Transverse colon (tissue), 4 donors: ENCODE measurements at regions not wholly inside any gene's neighbourhood (a gene's known extent, or its start where the extent isn't known, plus 50 kb on each side); places are given as distances from the start of the nearest gene placed in this dataset.

Experiments
- DNase-seq: peaks from one replicate; pipeline ENCODE4 v3.0.0-alpha.2; 2019
- H3K27ac ChIP-seq, 4 donors: fragments of 200-600 bp; sonication (generic); 2 replicates each; pipeline ENCODE4 v1.5.1; 2016 to 2018; ENCODE audit warnings: inconsistent platforms in 4 of 4
- H3K27me3 ChIP-seq: fragments of 200-600 bp; sonication (generic); 2 replicates; pipeline ENCODE4 v1.5.1; 2017; ENCODE audit warnings: inconsistent platforms
- H3K36me3 ChIP-seq, 4 donors: fragments of 200-600 bp; sonication (generic); 2 replicates each; pipeline ENCODE4 v1.5.1; 2017 to 2019; ENCODE audit warnings: inconsistent platforms in 4 of 4
- H3K4me1 ChIP-seq, 4 donors: fragments of 200-600 bp; sonication (generic); 2 replicates each; pipeline ENCODE4 v1.5.1; 2017 to 2020; ENCODE audit warnings: inconsistent platforms in 4 of 4
- H3K4me3 ChIP-seq, 4 donors: fragments of 200-600 bp; sonication (generic); 1 replicate in 1 of 4; 2 replicates in 3 of 4; pipeline versions ENCODE4 v1.5.1 to v1.6.1; 2017 to 2019; ENCODE audit warnings: inconsistent platforms in 4 of 4
- H3K9me3 ChIP-seq, 2 donors: fragments of 200-600 bp; sonication (generic); 2 replicates each; pipeline ENCODE4 v1.5.1; 2017 to 2019; ENCODE audit warnings: inconsistent platforms in 2 of 2
- CTCF ChIP-seq, 5 experiments: fragments of 200-600 bp in 3 of 5; fragments of 450-650 bp in 2 of 5; sonication (generic) in 3 of 5; IDR thresholded peaks; 1 replicate in 2 of 5; 2 replicates in 3 of 5; pipeline ENCODE4 v1.5.1; 2016 to 2017; ENCODE audit warnings: antibody characterized with exemption in 5 of 5, inconsistent platforms in 3 of 5, mild to moderate bottlenecking in 2 of 5, moderate library complexity in 1 of 5
- EP300 ChIP-seq: sonication (generic); formaldehyde crosslinking; IDR thresholded peaks from one replicate; pipeline ENCODE4 v1.6.1; 2017; ENCODE audit warnings: antibody characterized with exemption, low read depth
- POLR2A ChIP-seq: fragments of 450-650 bp; IDR thresholded peaks from one replicate; pipeline ENCODE4 v1.6.1; 2016; ENCODE audit warnings: antibody characterized with exemption, mild to moderate bottlenecking, moderate library complexity
- POLR2AphosphoS5 ChIP-seq, 3 donors: sonication (generic); formaldehyde crosslinking; IDR thresholded peaks; one replicate each; pipeline ENCODE4 v1.6.1; 2016; ENCODE audit warnings: antibody characterized with exemption in 3 of 3
- WGBS, 2 donors: methylation state at CpG; one replicate each; pipeline ENCODE4 v1.1.5; 2018; ENCODE audit warnings: low coverage in 1 of 2; 5-methylcytosine and 5-hydroxymethylcytosine counted together
- in situ Hi-C, 4 donors: fragments of 200-750 bp; cut with MboI; loops; one replicate each; pipeline versions ENCODE4 v1.15.0 to v1.15.1; 2017; ENCODE audit warnings: low sequenced_read_pairs in 3 of 4, low pct_ligation_motif_present in 1 of 4, low pct_unique_long_range_greater_than_20kb in 1 of 4
- intact Hi-C: fragments of 100-400 bp; cut with DNase I; formaldehyde crosslinking; loops from one replicate; pipeline ENCODE4 v1.15.1; 2023; ENCODE audit warnings: low total_unique reads

GRCh38 chr15:45854455-45855202 is 219.8 kb downstream of the SQOR start:
- in situ Hi-C loops (no loop called here), intact Hi-C loops (no loop called here)
- no peak overlapping the region for H3K27ac ChIP-seq
- TF ChIP-seq POLR2AphosphoS5 (IDR thresholded peaks at IDR 0.05) (no peak), POLR2A (no peak), EP300 (no peak), CTCF (IDR thresholded peaks at IDR 0.05) (no peak)
- H3K36me3 ChIP-seq: no peaks in the 10 kb centered on the region
- no peak for DNase-seq
- no peak overlapping the region for H3K4me3 ChIP-seq
- 57 to 66% methylated on average over 6 of the region's 6 CpGs for WGBS, 2 donors
- no peaks in the 10 kb centered on the region for H3K27me3 ChIP-seq
- H3K9me3 ChIP-seq: no peaks in the 10 kb centered on the region
- H3K4me1 ChIP-seq: peaks cover 0 to 14% (median 0%) of the 10 kb centered on the region in 4 donors

GRCh38 chr15:45855210-45855906 is 220.5 kb downstream of the SQOR start:
- Histone ChIP-seq H3K27ac (no peak overlapping the region), H3K4me1 (peaks cover 0 to 14% (median 0%) of the 10 kb centered on the region in 4 donors), H3K9me3 (no peaks in the 10 kb centered on the region), H3K36me3 (no peaks in the 10 kb centered on the region), H3K4me3 (no peak overlapping the region), H3K27me3 (no peaks in the 10 kb centered on the region)
- intact Hi-C loops: no loop called here
- no peak for DNase-seq
- WGBS, 2 donors: 26 to 36% methylated on average over 3 to 4 of the region's 4 CpGs
- in situ Hi-C loops: no loop called here
- TF ChIP-seq POLR2AphosphoS5 (IDR thresholded peaks at IDR 0.05) (no peak), POLR2A (no peak), EP300 (no peak), CTCF (IDR thresholded peaks at IDR 0.05) (no peak)

- TF ChIP-seq POLR2AphosphoS5 (IDR thresholded peaks at IDR 0.05): no peak
- no peak for TF ChIP-seq POLR2A
- TF ChIP-seq EP300: no peak
- TF ChIP-seq CTCF (IDR thresholded peaks at IDR 0.05): no peak
- in situ Hi-C loops (no loop called here), intact Hi-C loops (no loop called here)
- Histone ChIP-seq H3K9me3 (no peaks in the 10 kb centered on the region), H3K4me3 (no peak overlapping the region), H3K4me1 (peaks cover 0 to 14% (median 0%) of the 10 kb centered on the region in 4 donors), H3K27ac (no peak overlapping the region), H3K36me3 (no peaks in the 10 kb centered on the region), H3K27me3 (no peaks in the 10 kb centered on the region)
- no peak for DNase-seq
- 47 to 51% methylated on average over 4 of the region's 4 CpGs for WGBS, 2 donors
Observed at GRCh38 chr15:45855907-45856579, 221.2 kb downstream of the SQOR start.

GRCh38 chr15:45857291-45857690 is 222.5 kb downstream of the SQOR start:
- WGBS, 2 donors: 77 to 82% methylated on average over 3 to 5 of the region's 5 CpGs
- Histone ChIP-seq H3K4me1 (peaks cover 0 to 14% (median 0%) of the 10 kb centered on the region in 4 donors), H3K36me3 (no peaks in the 10 kb centered on the region), H3K27me3 (no peaks in the 10 kb centered on the region), H3K4me3 (no peak overlapping the region), H3K9me3 (no peaks in the 10 kb centered on the region), H3K27ac (no peak overlapping the region)
- DNase-seq: no peak
- TF ChIP-seq POLR2AphosphoS5 (IDR thresholded peaks at IDR 0.05): no peak
- intact Hi-C loops (no loop called here), in situ Hi-C loops (no loop called here)
